GM21423 (cell line): ENCODE measurements at regions not wholly inside any gene's neighbourhood (a gene's known extent, or its start where the extent isn't known, plus 50 kb on each side); places are given as distances from the start of the nearest gene placed in this dataset.

ENCODE experiments used
- ATAC-seq: cut with Tn5 transposase; IDR thresholded peaks from one replicate; pipeline ENCODE4 v1.9.1; 2021; ENCODE audit warnings: mild to moderate bottlenecking, moderate library complexity; ENCODE audit not compliant: unreplicated experiment

DNA sequence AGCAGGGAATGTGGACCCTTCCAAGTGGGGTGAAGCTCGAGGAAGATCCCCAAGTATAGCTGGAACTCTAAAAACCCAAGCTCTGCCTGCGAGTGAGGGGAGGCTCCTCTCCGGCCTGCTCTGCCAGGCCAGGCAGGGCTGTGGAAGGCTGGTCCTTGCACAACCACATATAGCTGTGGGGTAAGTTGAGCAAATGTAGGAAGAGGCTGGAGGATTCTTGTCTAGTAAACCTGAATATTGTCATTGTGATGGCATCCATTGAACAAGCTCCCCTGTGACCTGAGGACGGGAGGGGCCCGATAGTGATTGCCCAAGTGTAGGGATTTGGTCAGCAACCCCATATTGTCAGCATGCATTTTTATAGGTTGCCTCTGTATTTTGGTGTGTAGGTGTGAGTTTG lies 103.0 kb downstream of the ACKR3 start:
- no peak for ATAC-seq

GRCh38 chr2:236673126-236673822 lies 103.6 kb downstream of the ACKR3 start:
- ATAC-seq: no peak

GRCh38 chr2:236673823-236674185 lies 104.2 kb downstream of the ACKR3 start:
- ATAC-seq: no peak

- no peak for ATAC-seq
Measured at GRCh38 chr2:236674238-236674637, 104.6 kb downstream of the ACKR3 start.

GRCh38 chr2:236674646-236675045 lies 105.0 kb downstream of the ACKR3 start:
- ATAC-seq: no peak

- ATAC-seq: no peak
Measured at GRCh38 chr2:236675051-236675450, 105.4 kb downstream of the ACKR3 start.

DNA sequence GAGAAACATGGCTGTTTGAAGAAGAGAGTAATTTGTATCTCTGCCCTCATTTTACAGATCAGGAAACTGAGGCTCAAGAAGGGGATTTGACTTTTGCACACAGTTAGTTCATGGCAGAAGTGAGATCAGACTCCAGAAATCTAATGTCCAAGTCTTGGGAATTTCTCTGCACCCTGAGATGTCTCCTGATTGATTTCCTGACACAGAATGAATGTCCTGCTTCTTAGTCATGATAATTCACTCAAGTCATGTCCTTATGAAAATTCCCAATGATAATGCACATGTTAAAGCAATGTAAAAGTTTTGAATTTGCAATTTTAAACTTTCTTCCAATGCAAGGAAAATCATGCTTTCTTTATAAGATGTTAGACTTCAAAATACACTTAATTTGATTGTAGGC lies 105.9 kb downstream of the ACKR3 start:
- ATAC-seq: no peak

GRCh38 chr2:236676136-236676873 lies 106.7 kb downstream of the ACKR3 start:
- no peak for ATAC-seq

DNA sequence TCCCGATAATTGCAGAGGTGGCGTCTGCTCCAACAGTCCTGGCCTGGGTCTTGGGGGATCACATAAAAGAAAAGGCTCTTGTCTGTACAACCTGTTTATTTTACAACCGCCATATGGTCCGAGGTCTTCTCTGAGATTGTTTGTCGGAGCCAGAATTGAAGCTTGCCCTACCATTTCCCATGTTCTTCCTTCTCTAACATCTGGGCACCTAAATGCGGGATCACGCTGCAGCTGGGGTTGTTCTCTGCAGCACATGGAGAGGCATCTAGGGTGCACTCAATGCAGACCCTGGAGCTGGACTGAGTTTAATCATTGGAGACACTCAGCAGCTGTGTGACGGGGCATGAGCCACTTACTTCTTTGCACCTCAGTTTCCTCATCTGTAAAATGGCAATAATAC lies 107.7 kb downstream of the ACKR3 start:
- ATAC-seq: no peak

- ATAC-seq: no peak
Measured at GRCh38 chr2:236678307-236678975, 108.8 kb downstream of the ACKR3 start.

DNA sequence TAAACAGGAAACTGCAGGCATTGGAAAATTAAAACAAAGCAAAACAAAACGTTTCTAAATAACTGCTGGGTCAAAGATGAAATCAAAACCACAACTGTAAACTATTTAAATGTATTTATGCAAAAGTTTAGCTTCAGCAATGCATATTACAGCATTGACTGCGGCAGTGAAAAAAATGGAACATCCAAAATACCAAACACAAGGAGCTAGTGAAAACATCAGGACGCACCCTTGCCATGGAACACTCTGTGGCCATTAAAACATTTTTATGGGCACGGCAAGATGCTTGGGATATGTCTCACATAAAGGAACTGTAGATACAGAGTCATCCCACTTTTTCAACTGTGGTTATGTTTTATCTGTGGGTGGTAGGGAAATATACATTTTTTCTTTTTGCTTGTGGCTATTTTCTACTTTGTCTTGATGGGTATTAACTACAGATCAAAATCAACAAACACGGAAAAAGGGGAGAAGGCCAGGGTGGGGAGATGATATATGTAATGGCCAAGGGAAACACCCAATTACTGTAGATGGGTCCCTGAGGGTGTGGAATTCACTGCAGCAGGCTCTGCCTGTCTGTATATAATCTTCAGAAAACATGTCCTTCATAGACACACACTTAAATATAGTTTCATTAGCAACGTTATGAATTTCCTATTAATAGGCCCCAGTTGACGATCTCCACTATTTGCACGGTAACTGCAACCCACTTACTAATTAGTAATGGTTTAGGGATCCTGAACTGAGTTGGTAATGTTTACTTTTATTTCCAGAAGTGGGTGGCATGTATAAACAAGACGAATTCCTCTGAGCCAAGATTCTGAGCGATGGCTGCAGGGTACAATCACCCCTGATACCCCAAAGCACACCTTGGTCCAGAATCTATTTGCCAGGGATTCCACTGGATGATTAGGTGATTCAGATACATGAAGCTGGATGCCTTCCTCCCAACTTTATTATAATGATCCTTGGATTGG lies 110.5 kb downstream of the ACKR3 start:
- no peak for ATAC-seq

DNA sequence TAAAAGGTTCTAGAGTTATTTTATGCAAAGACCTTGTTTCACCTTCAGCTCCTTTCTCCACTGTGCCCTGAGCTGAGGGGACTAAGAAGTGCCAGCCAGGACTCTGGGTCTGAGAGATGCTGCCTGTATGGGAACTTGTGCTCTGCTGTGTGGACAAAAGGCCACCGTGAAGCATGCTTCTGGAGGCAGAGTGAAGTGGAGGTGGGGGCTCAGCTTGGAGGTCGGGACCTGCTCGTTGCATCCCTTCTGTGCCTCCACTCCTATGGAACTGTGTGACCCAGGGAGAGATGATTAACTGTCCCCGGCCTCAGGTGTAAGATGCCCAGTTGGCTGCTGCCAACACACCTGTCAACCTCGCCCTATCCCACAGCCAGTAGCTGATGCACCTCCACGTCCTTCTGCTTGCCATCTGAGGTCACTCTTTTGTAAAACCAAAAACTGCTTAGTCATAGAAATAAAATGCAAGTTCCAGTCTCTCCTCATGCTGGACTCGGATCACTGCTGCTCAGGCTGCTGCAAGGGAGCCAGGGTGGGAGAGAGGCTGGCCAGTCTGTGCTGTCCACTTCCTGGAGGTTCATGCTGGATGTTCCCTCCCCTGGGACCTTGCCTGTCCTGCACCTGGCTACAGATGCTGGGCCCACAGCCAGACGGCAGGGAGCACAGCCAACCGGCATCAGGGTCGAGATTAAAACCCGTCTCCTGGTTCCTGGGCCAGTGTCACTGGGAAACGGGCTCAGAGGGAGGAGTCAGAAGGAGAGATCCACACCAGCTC lies 113.2 kb downstream of the ACKR3 start:
- no peak for ATAC-seq

DNA sequence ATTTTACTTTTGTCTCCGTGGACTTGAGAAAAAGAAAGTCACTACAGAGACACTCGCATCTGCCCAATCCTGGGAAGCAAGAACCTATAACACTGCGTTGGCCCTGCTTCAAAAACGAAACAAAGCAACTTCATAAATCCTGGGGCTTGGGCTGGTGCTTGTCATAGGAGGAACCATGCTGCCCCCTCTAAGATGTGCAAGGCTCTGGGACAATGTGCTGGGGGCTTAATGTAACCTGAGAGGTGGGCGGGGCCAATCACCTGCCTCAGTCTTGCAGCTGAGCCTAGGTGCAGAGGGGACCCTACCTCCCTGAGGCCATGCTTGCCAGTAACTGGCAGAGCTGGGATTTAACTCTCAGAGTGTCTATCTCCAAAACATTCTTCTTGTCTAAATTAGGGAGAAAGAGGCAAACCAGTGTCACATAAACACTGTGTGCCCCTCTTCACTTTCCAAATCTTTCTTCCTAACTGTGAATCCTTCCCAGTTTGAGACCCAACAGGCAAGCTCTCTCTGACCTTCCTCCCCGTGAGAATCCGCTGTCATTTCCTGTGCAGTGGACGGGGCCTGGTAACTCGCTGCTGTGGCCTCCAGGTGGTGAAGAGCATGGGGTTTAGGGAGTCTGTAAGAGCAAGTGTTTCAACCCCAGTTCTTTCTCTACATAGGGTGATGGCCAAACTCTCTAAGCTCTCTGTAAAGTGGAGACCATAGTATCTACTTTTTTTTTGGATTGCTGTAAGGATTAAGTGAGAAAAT lies 115.1 kb downstream of the ACKR3 start:
- no peak for ATAC-seq

DNA sequence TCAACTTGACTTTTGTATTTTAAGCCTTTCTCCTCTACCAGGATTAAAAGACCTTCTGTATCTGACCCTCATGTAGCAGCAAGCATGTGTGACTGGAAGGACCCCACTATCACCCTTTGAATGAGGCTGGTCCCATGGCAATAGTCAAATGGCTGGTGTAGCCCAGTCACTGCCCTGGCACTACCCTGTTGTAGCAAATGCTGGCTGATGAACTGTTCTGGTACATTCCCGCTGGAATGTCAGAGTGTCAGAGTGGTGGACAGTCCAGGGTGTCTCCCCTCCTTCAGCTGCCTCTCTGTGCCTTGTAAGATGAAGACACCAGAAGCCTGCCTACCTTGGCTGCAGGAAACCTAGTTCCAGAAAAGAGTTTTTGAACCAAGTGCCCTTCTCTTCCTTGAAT lies 115.7 kb downstream of the ACKR3 start:
- no peak for ATAC-seq

DNA sequence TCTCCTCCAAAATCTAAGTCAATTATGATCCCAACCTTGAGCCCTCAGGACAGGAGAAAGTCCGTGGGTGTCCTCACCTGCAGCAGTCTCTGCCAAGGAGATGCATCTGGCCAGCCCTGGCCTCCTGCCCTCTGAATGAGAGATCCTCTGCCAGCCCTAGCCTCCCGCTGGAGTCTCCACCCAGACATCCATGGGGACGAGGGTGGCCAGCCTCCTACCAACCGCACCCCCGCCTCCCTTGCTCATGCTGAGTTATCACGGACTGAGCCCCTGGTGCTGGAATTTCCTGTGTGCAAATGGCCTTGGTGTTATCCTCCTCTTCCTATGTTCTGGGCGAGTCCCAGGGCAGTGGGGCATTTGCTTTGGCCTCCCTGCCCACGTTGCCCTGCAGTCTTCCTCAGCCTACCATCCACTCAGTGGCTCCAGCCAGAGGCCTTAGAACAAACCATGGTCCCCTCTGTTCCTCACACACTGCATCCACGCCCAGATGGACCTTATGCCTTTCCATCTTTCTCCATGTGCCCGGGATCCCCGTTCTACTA lies 116.4 kb downstream of the ACKR3 start:
- ATAC-seq: no peak

DNA sequence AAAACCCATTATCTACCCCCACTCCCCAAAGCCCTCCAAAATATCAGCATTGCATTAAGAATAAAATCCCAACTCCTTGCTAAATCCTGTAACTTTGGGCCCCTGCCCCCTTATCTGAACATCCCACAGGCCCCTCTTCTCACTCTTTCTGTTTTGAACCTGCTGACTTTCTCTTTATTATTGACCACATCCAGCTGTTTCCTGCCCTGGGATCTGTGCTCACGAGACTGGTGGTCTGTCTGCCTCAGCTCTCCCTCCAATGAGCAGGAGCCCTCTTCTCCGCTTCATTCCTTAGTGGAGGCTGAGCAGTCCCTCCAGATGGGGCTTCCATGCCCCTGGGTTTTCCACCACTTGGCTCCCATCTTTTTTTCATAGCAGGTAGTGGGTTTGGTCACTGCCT lies 116.9 kb downstream of the ACKR3 start:
- ATAC-seq: no peak

GRCh38 chr2:236687296-236687965 lies 117.8 kb downstream of the ACKR3 start:
- ATAC-seq: no peak

- no peak for ATAC-seq
Measured at GRCh38 chr2:236688157-236688556, 118.5 kb downstream of the ACKR3 start.
